Activated CD4-positive, alpha-beta T cell treated with anti-CD3 and anti-CD28 coated beads, Interleukin-2, amount 50 U/mL, for 48 hours (primary cell): ENCODE measurements at regions not wholly inside any gene's neighbourhood (a gene's known extent, or its start where the extent isn't known, plus 50 kb on each side); places are given as distances from the start of the nearest gene placed in this dataset.

Experiments used
- DNase-seq, 2 experiments: peaks; one replicate each; pipeline ENCODE4 v3.0.0-alpha.2; 2020

- no peak for DNase-seq
These were observed 155.7 kb downstream of the SNX19 start for GRCh38 chr11:130760515-130761125.

- DNase-seq = no peak
These were observed 154.6 kb downstream of the SNX19 start for GRCh38 chr11:130761560-130762220.

GRCh38 chr11:130762638-130763037 is 153.6 kb downstream of the SNX19 start:
- no peak for DNase-seq

- no peak for DNase-seq
These were observed 152.9 kb downstream of the SNX19 start for GRCh38 chr11:130763087-130763980.

GRCh38 chr11:130765406-130765805 is 150.9 kb downstream of the SNX19 start:
- no peak for DNase-seq

- no peak for DNase-seq
These were observed 150.2 kb downstream of the SNX19 start for GRCh38 chr11:130765951-130766649.

- no peak for DNase-seq
These were observed 149.4 kb downstream of the SNX19 start for GRCh38 chr11:130766650-130767565.

- no peak for DNase-seq
These were observed 146.3 kb downstream of the SNX19 start for GRCh38 chr11:130769782-130770535.

- no peak for DNase-seq
These were observed 144.6 kb downstream of the SNX19 start for GRCh38 chr11:130771708-130772107.

GRCh38 chr11:130772266-130773227 is 143.7 kb downstream of the SNX19 start:
- no peak for DNase-seq

GRCh38 chr11:130773244-130773820 is 142.9 kb downstream of the SNX19 start:
- DNase-seq = no peak

GRCh38 chr11:130774703-130775102 is 141.6 kb downstream of the SNX19 start:
- no peak for DNase-seq

GRCh38 chr11:130775306-130776060 is 140.8 kb downstream of the SNX19 start:
- DNase-seq = no peak

GRCh38 chr11:130776061-130776419 is 140.2 kb downstream of the SNX19 start:
- DNase-seq = no peak

GRCh38 chr11:130778026-130778425 is 138.3 kb downstream of the SNX19 start:
- DNase-seq = no peak

GRCh38 chr11:130778705-130779104 is 137.6 kb downstream of the SNX19 start:
- DNase-seq = no peak

GRCh38 chr11:130779267-130779666 is 137.0 kb downstream of the SNX19 start:
- no peak for DNase-seq

- no peak for DNase-seq
These were observed 136.3 kb downstream of the SNX19 start for GRCh38 chr11:130779943-130780342.

- DNase-seq = no peak
These were observed 135.8 kb downstream of the SNX19 start for GRCh38 chr11:130780437-130780836.
